ENCODE measurements at regions not wholly inside any gene's neighbourhood (a gene's known extent, or its start where the extent isn't known, plus 50 kb on each side); places are given as distances from the start of the nearest gene placed in this dataset.

GRCh38 chr9:113646946-113647914 lies 183.7 kb downstream of the RGS3 start:
- ChIA-PET CTCF (interaction anchor here (0.8 to 24.9 kb wide), 4 partner anchors 7 to 49 kb away, joined by 3 to 1449 read pairs (median 6); no protein-coding TSS in a partner anchor), POLR2A (no interaction called here)
- H3K4me3 ChIP-seq (ENCODE audit: low read depth, low read length): no peak overlapping the region
- no peak for DNase-seq (ENCODE audit: low read depth, low spot score)
- no peak for TF ChIP-seq CTCF (IDR thresholded peaks at IDR 0.05; ENCODE audit: insufficient read depth, low read length, missing control alignments)

- ChIA-PET CTCF (interaction anchor here (0.8 to 24.9 kb wide), 3 partner anchors 8 to 50 kb away, joined by 3 to 1449 read pairs (median 5); no protein-coding TSS in a partner anchor), POLR2A (no interaction called here)
- no peak for DNase-seq (ENCODE audit: low read depth, low spot score)
- no peak for TF ChIP-seq CTCF (IDR thresholded peaks at IDR 0.05; ENCODE audit: insufficient read depth, low read length, missing control alignments)
- H3K4me3 ChIP-seq (ENCODE audit: low read depth, low read length): no peak overlapping the region
Observed at GRCh38 chr9:113648048-113648447, 184.5 kb downstream of the RGS3 start.

- ChIA-PET POLR2A (no interaction called here), CTCF (interaction anchor here (0.6 to 24.9 kb wide), 4 partner anchors 23 to 194 kb away, joined by 3 to 1449 read pairs (median 6); no protein-coding TSS in a partner anchor)
- no peak for DNase-seq (ENCODE audit: low read depth, low spot score)
- H3K4me3 ChIP-seq (ENCODE audit: low read depth, low read length): no peak overlapping the region
- TF ChIP-seq CTCF (IDR thresholded peaks at IDR 0.05; ENCODE audit: insufficient read depth, low read length, missing control alignments): no peak
Observed at GRCh38 chr9:113648586-113648985, 185.1 kb downstream of the RGS3 start.

- ChIA-PET CTCF (interaction anchor here (0.6 to 24.9 kb wide), 5 partner anchors 10 to 201 kb away, joined by 3 to 1449 read pairs (median 14); no protein-coding TSS in a partner anchor), POLR2A (interaction anchor here (2.0 kb wide), 1 partner anchor 55 kb away, joined by 13 read pairs; no protein-coding TSS in a partner anchor)
- TF ChIP-seq CTCF (IDR thresholded peaks at IDR 0.05; ENCODE audit: insufficient read depth, low read length, missing control alignments): no peak
- DNase-seq (ENCODE audit: low read depth, low spot score): no peak
- H3K4me3 ChIP-seq (ENCODE audit: low read depth, low read length): no peak overlapping the region
Observed at GRCh38 chr9:113649054-113649453, 185.5 kb downstream of the RGS3 start.

- CTCF ChIA-PET: interaction anchor here (0.9 to 24.9 kb wide), 8 partner anchors 9 to 248 kb away, joined by 3 to 1449 read pairs (median 6); no protein-coding TSS in a partner anchor
- no peak overlapping the region for H3K4me3 ChIP-seq (ENCODE audit: low read depth, low read length)
- no peak for DNase-seq (ENCODE audit: low read depth, low spot score)
- no peak for TF ChIP-seq CTCF (IDR thresholded peaks at IDR 0.05; ENCODE audit: insufficient read depth, low read length, missing control alignments)
- POLR2A ChIA-PET: interaction anchor here (1.0 to 2.0 kb wide), 4 partner anchors 23 to 71 kb away, joined by 3 to 13 read pairs (median 4); no protein-coding TSS in a partner anchor
Observed at GRCh38 chr9:113649855-113650206, 186.3 kb downstream of the RGS3 start.

All from AG04449 (cell line).